GM13976 (cell line): ENCODE measurements at regions not wholly inside any gene's neighbourhood (a gene's known extent, or its start where the extent isn't known, plus 50 kb on each side); places are given as distances from the start of the nearest gene placed in this dataset.

Experiments
- DNase-seq: peaks from one replicate; pipeline ENCODE4 v3.0.0; 2012; ENCODE audit warnings: low spot score
- in situ Hi-C: fragments of 300-500 bp; cut with MboI; formaldehyde crosslinking; loops from one replicate; pipeline ENCODE4 v1.12.0; 2022; ENCODE audit warnings: low sequenced_read_pairs, mixed read lengths, inconsistent platforms; ENCODE audit not compliant: unreplicated experiment
- TF ChIP-seq, protein P1 (sequence below): IDR thresholded peaks from 2 replicates; pipeline ENCODE4 v1.5.1; 2012; ENCODE audit warnings: borderline replicate concordance, mild to moderate bottlenecking; ENCODE audit not compliant: insufficient read depth; ENCODE audit errors: extremely low read depth, missing control alignments, control extremely low read depth

DNA sequence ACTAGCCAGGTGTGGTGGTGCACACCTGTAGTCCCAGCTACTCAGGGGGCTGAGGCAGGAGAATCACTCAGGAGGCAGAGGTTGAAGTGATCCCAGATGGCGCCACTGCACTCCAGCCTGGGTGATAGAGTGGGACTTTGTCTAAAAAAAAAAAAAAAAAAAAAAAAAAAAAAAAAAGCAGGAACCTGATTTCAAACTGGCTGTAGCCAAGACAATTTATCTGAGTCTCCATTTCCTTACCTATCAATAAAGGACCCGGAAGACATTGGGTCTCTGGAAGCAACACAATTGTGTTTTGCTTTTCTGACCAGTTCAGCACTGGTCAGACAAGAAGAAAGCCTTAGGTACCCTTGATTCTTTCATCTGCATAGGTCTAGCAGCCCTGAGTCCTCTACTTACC, 491.0 kb downstream of the TBC1D4 start:
- in situ Hi-C loops: no loop called here
- TF ChIP-seq, protein P1, sequence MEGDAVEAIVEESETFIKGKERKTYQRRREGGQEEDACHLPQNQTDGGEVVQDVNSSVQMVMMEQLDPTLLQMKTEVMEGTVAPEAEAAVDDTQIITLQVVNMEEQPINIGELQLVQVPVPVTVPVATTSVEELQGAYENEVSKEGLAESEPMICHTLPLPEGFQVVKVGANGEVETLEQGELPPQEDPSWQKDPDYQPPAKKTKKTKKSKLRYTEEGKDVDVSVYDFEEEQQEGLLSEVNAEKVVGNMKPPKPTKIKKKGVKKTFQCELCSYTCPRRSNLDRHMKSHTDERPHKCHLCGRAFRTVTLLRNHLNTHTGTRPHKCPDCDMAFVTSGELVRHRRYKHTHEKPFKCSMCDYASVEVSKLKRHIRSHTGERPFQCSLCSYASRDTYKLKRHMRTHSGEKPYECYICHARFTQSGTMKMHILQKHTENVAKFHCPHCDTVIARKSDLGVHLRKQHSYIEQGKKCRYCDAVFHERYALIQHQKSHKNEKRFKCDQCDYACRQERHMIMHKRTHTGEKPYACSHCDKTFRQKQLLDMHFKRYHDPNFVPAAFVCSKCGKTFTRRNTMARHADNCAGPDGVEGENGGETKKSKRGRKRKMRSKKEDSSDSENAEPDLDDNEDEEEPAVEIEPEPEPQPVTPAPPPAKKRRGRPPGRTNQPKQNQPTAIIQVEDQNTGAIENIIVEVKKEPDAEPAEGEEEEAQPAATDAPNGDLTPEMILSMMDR: no peak
- no peak for DNase-seq

DNA sequence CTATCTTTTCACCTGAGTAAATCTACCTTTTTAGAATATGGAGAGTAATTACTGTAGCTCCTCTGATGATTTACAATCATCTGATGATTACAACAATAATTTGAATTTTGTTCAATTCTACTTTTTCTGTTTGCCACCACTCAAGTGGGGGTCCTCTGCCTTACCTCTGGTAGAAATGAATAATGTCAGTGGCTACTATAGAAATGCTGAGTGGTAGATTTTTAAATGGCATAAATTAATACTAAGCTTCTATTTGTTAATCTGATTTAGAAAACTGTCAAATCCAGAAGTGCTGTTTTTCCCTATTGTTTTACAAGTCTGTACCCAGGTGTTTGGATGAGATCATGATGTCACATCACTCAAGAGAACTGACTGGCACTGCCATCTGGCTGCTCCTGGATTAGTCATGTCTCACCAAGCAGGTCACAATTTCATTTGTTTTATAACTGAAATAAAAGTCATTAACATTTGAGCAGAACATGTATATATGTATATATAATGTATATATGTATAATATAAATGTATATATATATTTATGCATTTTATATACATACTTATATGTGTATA, 494.8 kb downstream of the TBC1D4 start:
- in situ Hi-C loops: no loop called here
- no peak for DNase-seq

GRCh38 chr13:74986609-74987008, 495.4 kb downstream of the TBC1D4 start:
- DNase-seq: no peak
- in situ Hi-C loops: no loop called here
- TF ChIP-seq, protein P1: no peak

More for the DNA sequence above, 494.8 kb downstream of the TBC1D4 start:
- TF ChIP-seq, protein P1: no peak

- DNase-seq: no peak
- TF ChIP-seq, protein P1: no peak
- in situ Hi-C loops: no loop called here
Measured at GRCh38 chr13:74979703-74980102, 502.3 kb downstream of the TBC1D4 start.

DNA sequence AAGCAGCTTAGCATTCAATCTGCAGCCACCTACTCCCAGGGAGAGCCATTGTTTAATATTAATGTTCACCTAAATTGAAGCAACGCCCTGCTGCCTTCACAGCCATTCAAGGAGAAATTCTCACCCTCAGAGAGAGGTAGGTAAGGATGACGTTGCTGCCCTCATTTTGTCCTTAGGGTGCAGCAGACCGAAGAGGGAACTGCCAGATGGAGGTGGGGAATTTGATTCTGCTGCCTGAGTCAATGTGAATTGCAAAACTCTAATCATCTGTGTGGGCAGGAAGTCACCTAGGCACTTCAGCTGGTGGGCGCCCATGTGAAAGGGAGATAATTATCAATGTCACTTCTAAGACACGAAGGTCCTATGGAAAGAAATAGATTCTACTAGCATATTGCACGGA, 503.4 kb downstream of the TBC1D4 start:
- in situ Hi-C loops: no loop called here
- TF ChIP-seq, protein P1: no peak
- no peak for DNase-seq

DNA sequence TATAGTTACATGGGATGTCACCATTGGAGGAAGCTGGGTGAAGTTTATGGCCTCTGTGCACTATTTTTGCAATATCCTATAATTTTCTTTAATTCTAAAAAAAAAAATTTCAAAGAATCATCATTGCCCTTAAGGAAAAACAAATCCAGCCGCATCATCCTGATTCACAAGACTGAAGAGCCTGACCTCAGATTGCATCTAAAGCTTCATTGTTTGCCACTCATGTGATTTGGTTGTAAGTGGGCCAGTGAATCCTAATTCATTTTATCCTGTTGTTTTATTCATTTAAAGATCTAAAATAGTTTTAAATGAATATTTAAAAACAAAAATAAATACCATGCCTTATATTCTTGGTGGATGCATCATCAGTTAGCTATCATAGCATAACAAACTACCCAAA, 504.5 kb downstream of the TBC1D4 start:
- in situ Hi-C loops: no loop called here
- TF ChIP-seq, protein P1: no peak

More for the DNA sequence above, 504.5 kb downstream of the TBC1D4 start:
- DNase-seq: no peak
